Fibroblast of skin of back (primary cell): ENCODE measurements at regions not wholly inside any gene's neighbourhood (a gene's known extent, or its start where the extent isn't known, plus 50 kb on each side); places are given as distances from the start of the nearest gene placed in this dataset.

ENCODE experiments used
- DNase-seq: peaks from one replicate; pipeline ENCODE4 v3.0.0-alpha.2; 2013

- no peak for DNase-seq
Measured at GRCh38 chr12:14283489-14284144, 81.9 kb upstream of the ATF7IP start.

DNA sequence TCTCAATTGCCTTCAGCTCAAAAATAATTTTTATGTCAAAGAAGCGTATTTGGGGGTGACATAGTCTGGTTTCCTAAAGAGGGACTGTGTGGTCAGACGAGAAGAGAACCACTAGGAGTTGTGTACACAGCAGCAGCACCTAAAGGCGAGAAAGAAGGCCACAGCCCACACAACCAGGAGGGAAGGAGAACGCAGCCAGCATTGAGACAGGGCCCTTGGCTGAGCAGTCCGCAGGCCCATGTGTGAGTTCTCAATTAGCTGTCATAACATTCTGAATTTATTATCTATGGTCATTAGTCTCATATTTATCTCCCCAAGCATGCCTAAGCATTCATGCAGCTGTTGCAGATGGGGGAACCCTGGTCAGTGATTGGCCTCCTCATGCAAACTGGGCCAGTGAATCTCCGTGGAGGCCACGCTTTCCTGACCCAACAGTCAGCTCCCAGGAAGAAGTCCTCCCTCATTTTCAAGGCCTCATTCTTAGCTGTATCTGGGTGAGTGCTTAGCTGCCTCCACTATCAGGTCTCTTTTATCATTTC is 81.2 kb upstream of the ATF7IP start:
- no peak for DNase-seq

DNA sequence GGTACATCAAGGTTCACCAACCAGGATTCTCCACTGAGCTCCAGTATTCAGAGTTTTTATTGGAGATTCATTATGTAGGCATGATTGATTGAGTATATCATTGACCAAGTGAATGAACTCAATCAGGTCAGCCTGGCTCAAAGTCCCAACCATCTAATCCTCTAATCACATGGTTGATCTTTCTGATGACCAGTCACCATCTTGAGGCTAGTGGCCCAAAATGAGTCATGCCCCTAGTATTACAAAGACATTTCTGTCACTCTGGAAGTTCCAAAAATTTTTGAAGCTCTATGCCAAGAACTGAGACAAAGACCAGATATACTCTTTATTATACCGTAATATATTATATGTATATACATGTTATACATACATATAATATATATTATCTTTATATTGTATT is 75.9 kb upstream of the ATF7IP start:
- DNase-seq: no peak

DNA sequence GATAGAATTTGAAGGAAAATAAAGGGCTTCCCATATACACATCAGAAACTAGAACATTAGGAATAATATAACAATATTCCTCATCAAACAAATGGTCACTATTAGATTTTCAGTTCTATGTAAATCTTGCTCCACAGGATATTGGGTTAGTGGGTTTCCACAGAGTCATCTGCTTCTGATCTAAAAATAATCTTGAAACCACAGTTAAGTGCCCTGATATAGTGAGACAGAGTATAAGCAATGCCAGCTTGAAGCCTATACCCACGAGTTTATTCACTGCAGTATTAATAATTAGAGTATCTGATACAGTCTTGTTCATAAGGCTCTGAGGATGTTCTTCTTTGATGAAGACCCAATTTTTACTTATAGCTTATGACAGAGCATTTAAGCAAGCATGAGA is 74.5 kb upstream of the ATF7IP start:
- DNase-seq: no peak

- no peak for DNase-seq
Measured at GRCh38 chr12:14303661-14304155, 61.8 kb upstream of the ATF7IP start.

DNA sequence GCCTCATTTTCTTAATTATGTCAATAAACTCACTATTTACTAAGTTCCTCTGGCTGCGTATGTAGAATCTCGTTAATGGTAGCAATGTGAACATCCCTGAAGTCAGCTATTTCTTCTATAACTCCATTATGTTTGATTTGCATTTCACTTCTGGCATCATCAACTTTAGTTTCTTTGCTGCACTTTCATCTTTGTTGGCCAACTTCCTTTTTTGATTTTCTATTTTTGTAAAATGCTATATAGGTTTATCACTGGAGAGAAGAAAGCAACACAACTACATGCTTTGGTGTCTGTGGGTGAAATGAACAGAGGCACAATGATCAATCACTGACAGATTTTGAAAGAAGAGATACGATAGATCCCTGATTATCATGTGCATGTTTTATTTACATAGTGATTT is 58.5 kb upstream of the ATF7IP start:
- no peak for DNase-seq

DNA sequence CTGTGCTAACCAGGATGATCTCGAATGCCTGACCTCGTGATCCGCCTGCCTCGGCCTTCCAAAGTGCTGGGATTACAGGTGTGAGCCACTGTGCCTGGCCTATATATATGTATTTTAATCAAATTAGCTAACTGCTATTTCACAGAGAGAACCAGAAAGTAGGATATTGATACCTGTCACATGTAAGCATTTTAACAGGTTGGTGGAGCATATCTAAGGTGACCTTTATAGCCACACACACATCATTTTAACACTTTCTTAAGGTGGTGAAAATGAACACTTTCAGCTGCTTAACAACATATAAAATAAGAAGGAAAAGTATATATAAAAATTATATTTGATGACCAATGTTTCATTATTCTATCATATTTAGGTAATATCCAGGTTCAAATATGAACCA is 57.0 kb upstream of the ATF7IP start:
- DNase-seq: no peak

GRCh38 chr12:14310866-14311265 is 54.6 kb upstream of the ATF7IP start:
- DNase-seq: no peak

GRCh38 chr12:14313379-14314138 is 51.9 kb upstream of the ATF7IP start:
- no peak for DNase-seq

DNA sequence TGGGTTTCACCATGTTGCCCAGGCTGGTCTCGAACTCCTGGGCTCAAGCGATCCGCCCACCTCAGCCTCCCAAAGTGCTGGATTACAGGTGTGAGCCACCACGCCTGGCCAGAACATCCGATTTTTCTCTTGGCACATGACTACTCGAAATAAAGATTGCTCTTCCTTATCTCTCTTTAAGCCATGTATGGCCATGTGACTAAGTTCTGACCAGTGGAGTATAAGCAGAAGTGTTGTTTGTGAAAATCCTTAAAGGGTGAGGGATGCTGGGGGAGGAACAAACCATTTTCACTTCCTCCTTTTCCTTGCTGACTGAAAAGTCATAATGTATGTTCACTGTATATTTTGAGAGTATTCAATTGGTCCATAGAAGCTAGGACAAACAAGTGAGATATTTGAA is 50.7 kb upstream of the ATF7IP start:
- no peak for DNase-seq

GRCh38 chr12:14315501-14315900 is 50.0 kb upstream of the ATF7IP start:
- no peak for DNase-seq
